ENCODE measurements at regions not wholly inside any gene's neighbourhood (a gene's known extent, or its start where the extent isn't known, plus 50 kb on each side); places are given as distances from the start of the nearest gene placed in this dataset.

GRCh38 chr16:77637940-77638339, 84.4 kb upstream of the NUDT7 start:
- in situ Hi-C loops (cut with MboI; ENCODE audit: low pct_unique_long_range_greater_than_20kb, low sequenced_read_pairs, unreplicated experiment) = no loop called here
- DNase-seq (ENCODE audit: low spot score) = no peak
- TF ChIP-seq CTCF (IDR thresholded peaks at IDR 0.05; ENCODE audit: extremely low read depth, insufficient read depth, missing control alignments) = no peak

- no peak for TF ChIP-seq CTCF (IDR thresholded peaks at IDR 0.05; ENCODE audit: extremely low read depth, insufficient read depth, missing control alignments)
- DNase-seq (ENCODE audit: low spot score) = no peak
- in situ Hi-C loops (cut with MboI; ENCODE audit: low pct_unique_long_range_greater_than_20kb, low sequenced_read_pairs, unreplicated experiment) = no loop called here
Observed at GRCh38 chr16:77643176-77643575, 79.1 kb upstream of the NUDT7 start.

DNA sequence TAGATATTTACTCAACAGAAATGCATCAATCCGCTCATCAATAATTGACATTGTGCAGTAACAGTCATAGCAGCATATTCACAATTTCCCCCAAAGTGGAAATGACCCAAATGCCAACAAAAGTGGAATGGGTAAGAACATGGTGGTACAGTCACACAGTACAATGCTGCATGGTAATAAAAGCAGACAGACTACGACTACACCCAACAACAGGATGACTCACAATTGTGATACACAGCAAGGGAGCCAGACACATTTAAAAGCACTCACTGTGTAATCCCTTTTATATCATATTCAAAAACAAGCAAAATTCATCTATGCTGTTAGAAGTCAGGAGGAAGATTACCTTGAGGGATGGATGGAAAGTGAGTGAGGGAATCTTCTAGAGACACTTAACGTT, 76.5 kb upstream of the NUDT7 start:
- DNase-seq (ENCODE audit: low spot score) = no peak
- in situ Hi-C loops (cut with MboI; ENCODE audit: low pct_unique_long_range_greater_than_20kb, low sequenced_read_pairs, unreplicated experiment) = no loop called here
- no peak for TF ChIP-seq CTCF (IDR thresholded peaks at IDR 0.05; ENCODE audit: extremely low read depth, insufficient read depth, missing control alignments)

- in situ Hi-C loops (cut with MboI; ENCODE audit: low pct_unique_long_range_greater_than_20kb, low sequenced_read_pairs, unreplicated experiment) = no loop called here
- no peak for TF ChIP-seq CTCF (IDR thresholded peaks at IDR 0.05; ENCODE audit: extremely low read depth, insufficient read depth, missing control alignments)
- no peak for DNase-seq (ENCODE audit: low spot score)
Observed at GRCh38 chr16:77647726-77648125, 74.6 kb upstream of the NUDT7 start.

DNA sequence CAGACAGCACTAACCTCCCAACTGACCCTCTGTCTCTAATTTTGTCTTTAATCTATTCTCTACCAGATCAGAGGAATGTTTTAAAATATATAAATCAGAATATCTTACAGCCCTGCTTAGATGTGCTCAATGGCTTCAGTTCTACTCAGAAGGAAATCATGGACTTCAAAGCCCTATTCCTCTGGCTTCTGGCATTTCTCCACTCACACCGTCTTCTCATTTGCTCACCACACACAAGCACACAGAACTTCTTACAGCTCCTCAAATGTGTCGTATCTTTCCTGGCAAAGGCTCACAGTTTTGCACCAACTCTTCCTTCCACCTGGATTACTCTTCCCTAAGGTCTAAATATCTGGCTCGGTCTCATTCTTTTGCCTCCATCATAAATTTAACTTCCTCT, 71.6 kb upstream of the NUDT7 start:
- TF ChIP-seq CTCF (IDR thresholded peaks at IDR 0.05; ENCODE audit: extremely low read depth, insufficient read depth, missing control alignments) = no peak
- in situ Hi-C loops (cut with MboI; ENCODE audit: low pct_unique_long_range_greater_than_20kb, low sequenced_read_pairs, unreplicated experiment) = no loop called here
- DNase-seq (ENCODE audit: low spot score) = no peak

GRCh38 chr16:77652399-77652798, 69.9 kb upstream of the NUDT7 start:
- DNase-seq (ENCODE audit: low spot score) = no peak
- in situ Hi-C loops (cut with MboI; ENCODE audit: low pct_unique_long_range_greater_than_20kb, low sequenced_read_pairs, unreplicated experiment) = no loop called here
- TF ChIP-seq CTCF (IDR thresholded peaks at IDR 0.05; ENCODE audit: extremely low read depth, insufficient read depth, missing control alignments) = no peak

DNA sequence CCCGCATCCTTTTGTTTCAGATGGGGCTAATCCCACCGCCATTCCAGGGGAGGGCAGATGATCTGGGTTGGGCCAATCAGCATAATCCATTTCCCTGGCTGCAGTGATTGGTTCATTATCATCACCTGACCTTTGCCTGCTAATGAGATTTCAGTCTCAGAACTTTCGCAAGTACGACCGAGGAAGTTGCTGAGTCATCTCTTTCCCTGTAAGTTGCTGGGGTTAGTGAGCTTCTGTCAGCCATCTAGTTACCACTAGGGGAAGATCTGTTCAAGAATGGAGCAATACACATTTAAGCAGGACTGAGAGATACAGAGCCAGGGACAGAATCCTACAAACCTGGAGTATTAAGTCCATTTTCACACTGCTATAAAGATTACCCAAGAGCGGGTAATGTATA, 65.3 kb upstream of the NUDT7 start:
- in situ Hi-C loops (cut with MboI; ENCODE audit: low pct_unique_long_range_greater_than_20kb, low sequenced_read_pairs, unreplicated experiment) = no loop called here
- no peak for DNase-seq (ENCODE audit: low spot score)
- TF ChIP-seq CTCF (IDR thresholded peaks at IDR 0.05; ENCODE audit: extremely low read depth, insufficient read depth, missing control alignments) = no peak
